ENCODE measurements at regions not wholly inside any gene's neighbourhood (a gene's known extent, or its start where the extent isn't known, plus 50 kb on each side); places are given as distances from the start of the nearest gene placed in this dataset.

- TF ChIP-seq YY1 (IDR thresholded peaks at IDR 0.05), result no peak
- TF ChIP-seq TAF1 (conservative IDR thresholded peaks at IDR 0.05), result no peak
Measured at GRCh38 chr12:23029185-23029584, 404.2 kb downstream of the ETNK1 start.

All from liver (tissue), 2 donors.